Panc1 (cell line): ENCODE measurements at regions not wholly inside any gene's neighbourhood (a gene's known extent, or its start where the extent isn't known, plus 50 kb on each side); places are given as distances from the start of the nearest gene placed in this dataset.

Source experiments
- CTCF ChIP-seq: fragments of 450-650 bp; IDR thresholded peaks from 2 replicates; pipeline ENCODE4 v1.5.1; 2017; ENCODE audit warnings: mild to moderate bottlenecking
- POLR2AphosphoS5 ChIP-seq: IDR thresholded peaks from 2 replicates; pipeline ENCODE4 v1.6.1; 2012; ENCODE audit warnings: mild to moderate bottlenecking, low read depth, low read length, moderate library complexity
- SIN3A ChIP-seq: IDR thresholded peaks from 2 replicates; pipeline ENCODE4 v1.6.1; 2012; ENCODE audit warnings: low read depth, mild to moderate bottlenecking, low read length, moderate library complexity, borderline replicate concordance; ENCODE audit not compliant: insufficient read depth

- TF ChIP-seq SIN3A (no peak), CTCF (no peak), POLR2AphosphoS5 (no peak)
Measured at GRCh38 chr1:218711884-218712674, 366.9 kb downstream of the TGFB2 start.
